ENCODE measurements at regions not wholly inside any gene's neighbourhood (a gene's known extent, or its start where the extent isn't known, plus 50 kb on each side); places are given as distances from the start of the nearest gene placed in this dataset.

DNA sequence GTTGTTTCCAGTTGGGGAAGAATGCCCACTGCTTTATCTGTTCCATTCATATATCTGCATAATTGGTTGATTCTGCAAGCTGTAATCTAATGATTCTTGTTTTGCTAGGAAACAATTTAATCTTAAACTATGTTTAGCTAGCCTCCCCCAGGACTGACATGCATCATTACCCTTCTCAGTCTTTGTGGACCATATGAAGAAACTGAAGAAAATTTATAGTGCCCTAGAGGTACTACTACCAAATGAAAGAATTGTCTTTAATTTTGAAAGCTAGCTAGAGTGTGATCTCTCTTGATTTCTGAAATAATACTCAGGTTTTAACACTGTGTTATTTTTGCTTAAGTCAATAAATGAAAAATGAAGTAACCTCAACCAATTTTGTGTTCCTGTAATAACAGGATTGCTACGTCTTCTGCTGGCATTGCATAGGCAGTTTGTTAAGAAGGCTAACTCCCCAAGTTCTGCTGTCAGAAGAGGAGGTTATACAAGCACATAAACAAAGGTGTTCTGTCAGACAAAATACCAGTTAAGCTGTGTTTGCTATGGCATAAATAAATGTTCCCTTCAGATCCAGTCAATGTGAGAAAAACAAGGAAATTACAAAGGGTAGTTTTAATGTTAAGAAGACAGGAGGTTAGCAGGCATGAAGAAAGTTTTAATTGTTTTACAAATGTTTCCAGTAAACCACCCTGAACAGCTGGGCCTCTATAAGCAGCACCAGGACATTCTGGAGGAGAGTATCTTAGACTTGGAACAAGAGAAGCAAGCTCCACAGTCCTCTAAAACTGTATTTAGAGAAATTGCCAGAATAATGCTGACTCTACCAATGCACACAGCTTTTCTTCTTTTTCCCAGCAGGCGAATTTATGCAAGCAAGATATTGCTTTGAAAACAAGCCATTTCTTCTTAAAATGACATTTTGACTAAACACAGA, 90.3 kb upstream of the CTTNBP2 start:
- Histone ChIP-seq H3K36me3 (no peaks in the 10 kb centered on the region), H3K27me3 (no peaks in the 10 kb centered on the region), H3K4me1 (no peaks in the 10 kb centered on the region), H3K27ac (no peak overlapping the region), H3K4me3 (no peak overlapping the region), H3K9me3 (no peaks in the 10 kb centered on the region)
- intact Hi-C loops (cut with DNase I), result no loop called here
- 58 to 67% (median 63%) methylated on average over 2 of the region's 2 CpGs for WGBS, 4 donors
- DNase-seq (no peak), ATAC-seq (no peak)
- TF ChIP-seq POLR2A (IDR thresholded peaks at IDR 0.05), result no peak
- TF ChIP-seq, protein P1, sequence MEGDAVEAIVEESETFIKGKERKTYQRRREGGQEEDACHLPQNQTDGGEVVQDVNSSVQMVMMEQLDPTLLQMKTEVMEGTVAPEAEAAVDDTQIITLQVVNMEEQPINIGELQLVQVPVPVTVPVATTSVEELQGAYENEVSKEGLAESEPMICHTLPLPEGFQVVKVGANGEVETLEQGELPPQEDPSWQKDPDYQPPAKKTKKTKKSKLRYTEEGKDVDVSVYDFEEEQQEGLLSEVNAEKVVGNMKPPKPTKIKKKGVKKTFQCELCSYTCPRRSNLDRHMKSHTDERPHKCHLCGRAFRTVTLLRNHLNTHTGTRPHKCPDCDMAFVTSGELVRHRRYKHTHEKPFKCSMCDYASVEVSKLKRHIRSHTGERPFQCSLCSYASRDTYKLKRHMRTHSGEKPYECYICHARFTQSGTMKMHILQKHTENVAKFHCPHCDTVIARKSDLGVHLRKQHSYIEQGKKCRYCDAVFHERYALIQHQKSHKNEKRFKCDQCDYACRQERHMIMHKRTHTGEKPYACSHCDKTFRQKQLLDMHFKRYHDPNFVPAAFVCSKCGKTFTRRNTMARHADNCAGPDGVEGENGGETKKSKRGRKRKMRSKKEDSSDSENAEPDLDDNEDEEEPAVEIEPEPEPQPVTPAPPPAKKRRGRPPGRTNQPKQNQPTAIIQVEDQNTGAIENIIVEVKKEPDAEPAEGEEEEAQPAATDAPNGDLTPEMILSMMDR (IDR thresholded peaks at IDR 0.05), result no peak

DNA sequence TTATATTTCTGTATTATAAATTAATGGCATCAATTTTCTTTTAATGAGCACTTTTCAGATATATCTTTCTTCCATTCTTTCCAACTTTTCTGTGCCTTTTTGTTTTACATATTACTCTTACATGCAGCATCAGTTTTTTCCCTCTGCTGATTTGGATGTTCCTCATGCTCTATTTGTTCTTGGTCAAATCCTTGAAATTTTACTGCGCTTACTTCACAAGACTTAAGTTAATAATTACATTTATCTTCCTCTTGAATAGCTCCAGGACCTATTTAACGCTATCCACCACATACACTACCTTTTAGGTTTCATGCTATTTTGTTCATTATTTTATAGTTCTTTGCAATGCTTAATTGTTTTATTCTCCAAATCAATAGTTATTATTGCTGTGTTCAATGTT, 97.6 kb upstream of the CTTNBP2 start:
- TF ChIP-seq, protein P1 (IDR thresholded peaks at IDR 0.05), result no peak
- TF ChIP-seq POLR2A (IDR thresholded peaks at IDR 0.05), result no peak
- H3K27me3 ChIP-seq, result no peaks in the 10 kb centered on the region
- peaks cover 0 to 6% (median 0%) of the 10 kb centered on the region in 12 donors for H3K9me3 ChIP-seq
- no peaks in the 10 kb centered on the region for H3K36me3 ChIP-seq
- ATAC-seq (no peak), DNase-seq (no peak)
- no peak overlapping the region for H3K27ac ChIP-seq
- intact Hi-C loops (cut with DNase I), result no loop called here
- WGBS, 4 donors, result 92 to 96% (median 95%) methylated on average over 2 of the region's 2 CpGs
- H3K4me3 ChIP-seq, result no peak overlapping the region
- peaks cover 0 to 8% (median 0%) of the 10 kb centered on the region in 12 donors for H3K4me1 ChIP-seq

DNA sequence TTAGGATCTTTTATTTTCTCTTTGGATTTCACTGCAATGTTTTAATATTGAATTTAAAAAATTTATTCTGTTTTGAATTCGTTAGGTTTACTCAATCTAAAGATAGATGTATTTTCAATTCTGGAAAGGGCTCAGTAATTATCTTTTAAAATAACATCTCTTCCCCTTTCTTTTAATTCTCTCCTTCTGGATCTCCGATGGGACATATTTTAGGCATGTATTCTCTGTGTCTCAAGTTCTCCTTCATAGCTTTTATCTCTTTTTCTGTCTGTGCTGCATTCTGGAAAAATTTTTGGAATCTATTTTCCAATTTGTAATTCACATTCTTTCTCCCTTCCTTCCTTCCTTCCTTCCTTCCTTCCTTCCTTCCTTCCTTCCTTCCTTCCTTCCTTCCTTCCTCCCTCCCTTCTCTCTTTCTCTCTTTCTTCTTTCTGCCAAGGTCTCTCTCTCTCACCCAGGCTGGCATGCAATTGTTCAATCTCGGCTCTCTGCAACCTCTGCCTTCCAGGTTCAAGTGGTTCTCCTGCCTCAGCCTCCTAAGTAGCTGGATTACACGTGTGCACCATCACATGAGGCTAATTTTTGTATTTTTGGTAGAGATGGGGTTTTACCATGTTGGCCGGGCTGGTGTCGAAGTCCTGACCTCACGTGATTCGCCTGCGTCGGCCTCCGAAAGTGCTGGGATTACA, 98.5 kb upstream of the CTTNBP2 start:
- no peak for ATAC-seq
- no peaks in the 10 kb centered on the region for H3K36me3 ChIP-seq
- no peak overlapping the region for H3K27ac ChIP-seq
- intact Hi-C loops (cut with DNase I), result no loop called here
- no peak for TF ChIP-seq POLR2A (IDR thresholded peaks at IDR 0.05)
- TF ChIP-seq, protein P1 (IDR thresholded peaks at IDR 0.05), result no peak
- no peaks in the 10 kb centered on the region for H3K27me3 ChIP-seq
- H3K4me1 ChIP-seq, result peaks cover 0 to 8% (median 0%) of the 10 kb centered on the region in 12 donors
- no peak for DNase-seq
- no peak overlapping the region for H3K4me3 ChIP-seq
- 80 to 83% (median 81%) methylated on average over 11 of the region's 11 CpGs for WGBS, 4 donors
- H3K9me3 ChIP-seq, result peaks cover 0 to 6% (median 0%) of the 10 kb centered on the region in 12 donors

DNA sequence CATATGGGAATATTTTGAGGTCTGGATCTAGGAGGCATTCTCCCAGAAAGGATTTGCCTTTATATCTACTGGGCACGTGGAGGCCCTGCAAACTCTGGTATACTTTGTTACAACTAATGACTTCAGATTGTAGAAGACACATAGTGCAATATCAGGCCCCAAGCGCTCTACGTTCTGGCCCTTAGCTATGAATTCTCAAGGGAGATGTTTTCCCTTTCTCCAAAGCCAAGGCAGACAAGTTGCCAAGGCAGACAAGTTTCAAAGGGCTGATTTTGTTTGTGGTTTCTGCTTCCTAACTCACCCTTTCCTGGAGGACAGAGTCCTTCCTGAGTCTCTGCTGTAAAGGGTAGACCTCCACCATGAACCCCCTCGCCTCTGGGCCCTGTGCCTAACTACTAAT, 99.4 kb upstream of the CTTNBP2 start:
- no peak for DNase-seq
- no peak overlapping the region for H3K27ac ChIP-seq

More for the DNA sequence above, 99.4 kb upstream of the CTTNBP2 start:
- whole genome bisulfite sequencing, 4 donors, result 42 to 59% (median 47%) methylated on average over 4 of the region's 4 CpGs
- no peak for ATAC-seq
- Histone ChIP-seq H3K9me3 (peaks cover 0 to 6% (median 0%) of the 10 kb centered on the region in 12 donors), H3K27me3 (no peaks in the 10 kb centered on the region), H3K36me3 (no peaks in the 10 kb centered on the region), H3K4me3 (no peak overlapping the region), H3K4me1 (peaks cover 0 to 8% (median 0%) of the 10 kb centered on the region in 12 donors)
- intact Hi-C loops (cut with DNase I), result no loop called here
- TF ChIP-seq POLR2A (IDR thresholded peaks at IDR 0.05), result no peak
